Stimulated activated CD8-positive, alpha-beta memory T cell treated with anti-CD3 and anti-CD28 coated beads, Interleukin-4, amount 100 ng/mL, for 24 hours (primary cell): ENCODE measurements at regions not wholly inside any gene's neighbourhood (a gene's known extent, or its start where the extent isn't known, plus 50 kb on each side); places are given as distances from the start of the nearest gene placed in this dataset.
"Not testable (repeated sequence)": the region's sequence is repeated elsewhere in the genome, so short reads cannot be mapped to it uniquely, and the experiment has no call there.

ENCODE experiments used
- DNase-seq: peaks from one replicate; pipeline ENCODE4 v3.0.0-alpha.2; 2020; ENCODE audit warnings: low read depth

GRCh38 chr16:8110572-8111514 is 479.5 kb downstream of the TMEM114 start:
- no peak for DNase-seq

GRCh38 chr16:8109510-8110369 is 480.6 kb downstream of the TMEM114 start:
- no peak for DNase-seq

- DNase-seq, result no peak
Observed at GRCh38 chr16:8108991-8109509, 481.3 kb downstream of the TMEM114 start.

- no peak for DNase-seq
Observed at GRCh38 chr16:8107296-8107695, 483.0 kb downstream of the TMEM114 start.

- DNase-seq, result no peak
Observed at GRCh38 chr16:8103649-8104289, 486.5 kb downstream of the TMEM114 start.

GRCh38 chr16:8099586-8099985 is 490.7 kb downstream of the TMEM114 start:
- DNase-seq, result no peak

GRCh38 chr16:8098947-8099512 is 491.3 kb downstream of the TMEM114 start:
- no peak for DNase-seq

GRCh38 chr16:8096211-8096610 is 494.1 kb downstream of the TMEM114 start:
- DNase-seq, result no peak

GRCh38 chr16:8094696-8095095 is 495.6 kb downstream of the TMEM114 start:
- no peak for DNase-seq

- no peak for DNase-seq
Observed at GRCh38 chr16:8088820-8089338, 501.4 kb downstream of the TMEM114 start.

GRCh38 chr16:8087597-8088289 is 502.6 kb downstream of the TMEM114 start:
- DNase-seq, result no peak

GRCh38 chr16:8087146-8087545 is 503.2 kb downstream of the TMEM114 start:
- no peak for DNase-seq

- no peak for DNase-seq
Observed at GRCh38 chr16:8084882-8085281, 505.4 kb downstream of the TMEM114 start.

- no peak for DNase-seq
Observed at GRCh38 chr16:8084302-8084701, 506.0 kb downstream of the TMEM114 start.

- no peak for DNase-seq
Observed at GRCh38 chr16:8083560-8083959, 506.8 kb downstream of the TMEM114 start.

GRCh38 chr16:8080817-8081216 is 509.5 kb downstream of the TMEM114 start:
- DNase-seq, result no peak

GRCh38 chr16:8075271-8075670 is 515.0 kb downstream of the TMEM114 start:
- no peak for DNase-seq

GRCh38 chr16:8070506-8070905 is 519.8 kb downstream of the TMEM114 start:
- DNase-seq, result no peak

GRCh38 chr16:8068225-8068624 is 522.1 kb downstream of the TMEM114 start:
- not testable (repeated sequence) for DNase-seq

GRCh38 chr16:8063159-8063558 is 527.2 kb downstream of the TMEM114 start:
- DNase-seq, result no peak

- DNase-seq, result no peak
Observed at GRCh38 chr16:8062677-8063076, 527.6 kb downstream of the TMEM114 start.
